GM21447 (cell line): ENCODE measurements at regions not wholly inside any gene's neighbourhood (a gene's known extent, or its start where the extent isn't known, plus 50 kb on each side); places are given as distances from the start of the nearest gene placed in this dataset.

Source experiments
- ATAC-seq: cut with Tn5 transposase; IDR thresholded peaks from one replicate; pipeline ENCODE4 v1.9.1; 2021; ENCODE audit not compliant: unreplicated experiment

DNA sequence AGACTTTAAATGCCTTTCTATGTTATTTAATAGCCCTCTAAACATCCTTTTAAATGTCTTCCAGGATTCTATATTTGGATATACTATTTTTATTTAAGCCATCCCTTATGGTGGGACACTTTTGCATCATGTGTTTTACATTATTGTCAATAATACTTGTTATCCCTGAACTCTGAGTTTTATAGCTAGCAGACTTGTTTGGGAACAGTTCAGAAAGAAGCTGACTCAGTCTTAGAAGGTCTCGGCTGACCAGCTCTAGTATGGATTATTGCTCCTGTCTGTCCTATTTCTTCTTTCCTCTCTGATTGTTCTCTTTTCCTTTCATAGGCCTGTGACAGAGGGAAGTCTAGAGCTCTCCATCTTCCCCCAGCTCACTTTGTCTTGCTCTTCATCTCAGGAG is 77.3 kb upstream of the CXCR4 start:
- ATAC-seq: no peak

GRCh38 chr2:136191041-136191440 is 73.1 kb upstream of the CXCR4 start:
- no peak for ATAC-seq

DNA sequence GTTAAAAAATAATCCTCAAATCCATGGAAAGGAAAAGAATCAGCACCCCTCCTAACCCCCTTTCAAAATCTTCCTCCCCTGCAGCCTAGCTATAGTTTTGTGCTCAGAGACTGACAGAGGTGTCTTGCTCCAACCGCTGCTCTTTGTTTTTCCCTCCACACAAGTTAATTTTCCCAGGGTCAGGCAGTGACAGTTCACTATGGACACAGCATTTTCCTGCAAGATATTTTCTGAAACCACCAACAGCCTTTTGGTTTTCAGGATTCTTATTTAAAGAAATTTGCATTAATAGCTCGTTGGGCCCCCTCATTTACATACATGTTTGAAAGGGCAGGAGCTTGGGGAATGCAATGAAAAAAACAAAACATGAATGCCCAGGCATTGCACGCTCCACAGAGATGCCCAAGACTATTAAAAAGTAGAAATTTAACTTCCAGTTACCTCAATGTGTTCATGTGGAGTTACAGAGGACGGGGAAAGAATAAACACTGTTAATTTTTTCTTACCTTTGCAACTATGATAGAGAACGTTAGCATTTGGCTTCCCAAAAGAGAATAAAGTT is 71.4 kb upstream of the CXCR4 start:
- no peak for ATAC-seq

DNA sequence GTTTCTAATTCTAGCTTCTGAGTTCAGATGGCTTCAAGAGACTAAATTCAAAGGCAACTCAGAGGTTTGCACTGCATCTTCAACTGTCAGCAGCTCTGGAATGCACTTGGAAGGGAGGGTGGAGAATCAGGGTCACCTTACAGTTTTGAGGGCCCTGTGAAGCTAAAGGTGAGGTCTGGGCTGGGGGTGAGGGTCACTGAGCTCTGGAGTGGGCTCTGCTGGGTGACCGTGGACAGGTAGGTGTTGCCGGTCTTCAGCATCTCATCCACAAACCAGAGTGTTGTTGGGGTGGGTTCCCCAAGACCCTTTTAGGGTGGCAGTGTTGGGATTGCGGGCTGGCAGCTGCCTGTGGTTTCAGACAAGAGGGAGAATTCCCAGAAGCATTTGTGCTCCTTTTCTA is 70.1 kb upstream of the CXCR4 start:
- no peak for ATAC-seq

GRCh38 chr2:136185981-136186776 is 68.2 kb upstream of the CXCR4 start:
- ATAC-seq: no peak

GRCh38 chr2:136183097-136183496 is 65.1 kb upstream of the CXCR4 start:
- ATAC-seq: no peak

DNA sequence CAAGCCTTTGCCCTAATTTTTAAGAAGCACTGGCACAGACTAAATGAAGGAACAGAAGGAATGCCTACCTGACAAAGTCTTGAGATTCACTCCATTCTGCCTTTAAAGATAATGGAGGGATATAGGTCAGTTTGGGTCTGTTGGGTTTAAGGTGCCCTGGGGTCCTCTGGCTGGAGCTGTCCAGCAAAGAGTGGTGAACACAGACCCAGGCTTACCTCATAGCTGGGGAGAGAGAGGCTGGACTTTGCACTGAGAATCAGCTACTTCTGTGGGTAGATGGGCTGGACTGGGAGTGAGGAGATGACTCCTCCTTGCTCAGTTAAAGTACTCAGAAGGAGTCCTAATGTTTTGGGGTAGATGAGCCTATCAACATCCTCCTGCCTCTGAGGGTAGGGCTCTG is 64.4 kb upstream of the CXCR4 start:
- ATAC-seq: no peak

DNA sequence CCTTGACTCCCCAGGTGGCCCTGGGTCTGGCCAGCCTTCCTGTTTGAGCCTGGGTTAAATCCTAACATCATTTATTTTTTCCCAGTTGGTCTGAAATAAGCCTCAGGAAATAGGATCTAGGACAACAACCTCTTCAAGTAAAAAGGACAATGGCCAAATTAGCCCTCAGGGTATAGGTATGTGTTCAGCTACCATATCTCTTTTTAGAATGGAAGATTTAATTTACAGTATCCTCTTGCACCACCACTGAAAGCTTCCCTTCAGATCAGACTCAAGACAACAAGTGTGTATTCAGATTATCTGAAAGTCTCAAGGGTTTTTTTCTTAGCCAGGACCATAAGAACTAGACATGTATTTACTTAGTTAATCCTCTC is 61.6 kb upstream of the CXCR4 start:
- ATAC-seq: no peak

DNA sequence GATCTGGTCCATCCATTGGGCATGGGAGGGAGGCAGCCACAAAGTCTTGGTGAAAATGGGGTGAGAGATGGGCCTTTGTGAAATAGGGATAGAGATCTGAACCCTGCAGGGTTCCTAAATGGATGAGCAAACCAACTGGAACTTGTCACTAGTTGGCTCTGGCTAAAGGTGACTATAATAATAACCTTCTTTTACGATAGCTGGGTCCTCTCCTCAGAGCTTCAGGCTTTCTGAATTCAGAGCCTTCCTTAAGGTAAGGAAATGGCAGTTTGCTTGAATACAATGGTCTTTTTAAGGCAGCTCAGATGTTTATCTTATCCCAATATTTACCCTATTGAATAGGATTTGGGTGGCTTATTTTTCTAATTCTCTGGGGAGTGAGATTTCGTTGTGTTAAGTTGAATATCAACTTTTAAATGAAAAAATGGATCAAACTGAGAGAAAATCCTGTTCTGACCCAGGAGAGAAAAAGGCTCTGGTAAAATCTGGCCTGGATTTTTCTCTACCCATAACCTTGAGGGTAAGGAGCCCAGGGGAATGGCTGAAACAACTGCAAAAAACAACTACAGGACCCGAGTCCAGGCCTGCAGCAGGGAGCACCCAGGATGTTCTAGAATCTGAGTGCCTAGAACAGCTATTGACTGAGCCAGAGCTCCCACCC is 61.1 kb upstream of the CXCR4 start:
- ATAC-seq: no peak

GRCh38 chr2:136175868-136176267 is 57.9 kb upstream of the CXCR4 start:
- no peak for ATAC-seq

- no peak for ATAC-seq
Measured at GRCh38 chr2:136175466-136175865, 57.5 kb upstream of the CXCR4 start.

GRCh38 chr2:136173126-136173525 is 55.2 kb upstream of the CXCR4 start:
- ATAC-seq: no peak

DNA sequence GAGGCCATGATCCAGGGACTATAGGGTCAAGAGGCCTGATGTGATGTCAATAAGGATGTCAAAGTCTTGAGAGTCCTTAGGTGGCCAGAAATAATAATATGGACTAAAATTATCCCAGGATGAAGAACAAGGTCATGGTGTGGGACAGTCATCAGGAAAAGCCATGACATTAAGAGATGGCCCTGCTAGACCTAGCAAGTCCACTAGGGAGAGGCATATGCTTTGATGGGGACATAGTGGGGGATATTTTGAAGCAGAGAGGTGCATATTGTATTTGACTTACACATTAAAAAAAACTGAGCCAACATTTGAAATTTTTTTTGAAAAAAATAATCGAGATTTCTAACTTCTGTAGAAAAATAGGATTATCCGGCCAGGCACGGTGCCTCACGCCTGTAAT is 53.3 kb upstream of the CXCR4 start:
- ATAC-seq: no peak

DNA sequence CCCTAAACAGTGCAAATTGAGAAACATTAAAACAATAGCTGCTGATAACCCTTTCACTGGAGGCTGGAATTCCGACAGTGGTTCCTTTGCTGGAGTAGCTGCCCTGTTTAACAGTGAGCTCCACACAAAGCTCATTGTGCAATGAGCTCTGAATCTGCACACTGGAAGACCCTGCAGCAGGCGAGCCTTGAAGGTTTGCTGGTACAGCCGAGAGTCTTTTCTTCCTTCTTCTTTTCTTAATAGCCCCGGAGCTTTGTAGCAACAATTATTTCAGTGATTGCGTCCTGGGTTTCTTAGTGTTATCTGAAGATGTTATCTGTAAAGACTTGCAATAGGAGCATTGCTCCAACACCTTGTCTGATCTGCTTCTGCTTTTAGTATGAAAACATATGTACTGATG is 50.8 kb upstream of the CXCR4 start:
- no peak for ATAC-seq

GRCh38 chr2:136167721-136168475 is 49.9 kb upstream of the CXCR4 start:
- ATAC-seq: no peak
